PC-9 (cell line): ENCODE measurements at regions not wholly inside any gene's neighbourhood (a gene's known extent, or its start where the extent isn't known, plus 50 kb on each side); places are given as distances from the start of the nearest gene placed in this dataset.

Experiments used
- BruUV-seq: library from RNA; stranded (reverse); fragments of 400-500 nt; replicated peaks from 2 replicates; lab custom pipeline; 2021; lab: Mats Ljungman, UMichigan
- CTCF ChIA-PET: fragments of 300-600 bp; sonication (Branson Sonifier 250); formaldehyde crosslinking; loops from one replicate; lab custom pipeline; 2022; ENCODE audit warnings: antibody characterized with exemption; lab: Charles Lee
- POLR2A ChIA-PET: fragments of 300-600 bp; sonication (Branson Sonifier 250); formaldehyde crosslinking; loops from one replicate; lab custom pipeline; 2022; ENCODE audit warnings: antibody characterized with exemption; ENCODE audit not compliant: unreplicated experiment; lab: Charles Lee
- DNase-seq, 2 experiments: peaks; one replicate each; pipeline versions ENCODE4 v3.0.0 to v3.0.0-alpha.2; 2015 to 2022; ENCODE audit warnings: mixed read lengths in 1 of 2
- H2AFZ ChIP-seq: fragments of 200-600 bp; sonication (generic); 2 replicates; pipeline ENCODE4 v1.8.1; 2017; ENCODE audit warnings: antibody characterized with exemption
- H3F3A ChIP-seq: fragments of 200-600 bp; sonication (generic); 2 replicates; pipeline ENCODE4 v1.8.1; 2017; ENCODE audit warnings: antibody characterized with exemption, mild to moderate bottlenecking, low read depth; ENCODE audit not compliant: insufficient read depth
- H3K27ac ChIP-seq: fragments of 200-600 bp; sonication (generic); 2 replicates; pipeline ENCODE4 v1.6.1; 2016; ENCODE audit warnings: mixed run types
- H3K27me3 ChIP-seq: fragments of 200-600 bp; sonication (generic); 2 replicates; pipeline ENCODE4 v1.6.1; 2016; ENCODE audit warnings: low read depth, mixed run types; ENCODE audit not compliant: insufficient read depth
- H3K36me3 ChIP-seq: fragments of 200-600 bp; sonication (generic); 2 replicates; pipeline ENCODE4 v1.6.1; 2016; ENCODE audit warnings: low read depth, mixed run types
- H3K4me1 ChIP-seq: fragments of 200-600 bp; sonication (generic); replicated peaks from 2 replicates; pipeline ENCODE4 v1.6.1; 2016; ENCODE audit warnings: mixed run types; ENCODE audit not compliant: insufficient read depth
- H3K4me2 ChIP-seq: fragments of 200-600 bp; sonication (generic); 2 replicates; pipeline ENCODE4 v1.6.1; 2017; ENCODE audit warnings: mixed run types
- H3K4me3 ChIP-seq: fragments of 200-600 bp; sonication (generic); 2 replicates; pipeline ENCODE4 v1.6.1; 2016; ENCODE audit warnings: mixed run types
- H3K79me2 ChIP-seq: fragments of 200-600 bp; sonication (generic); 2 replicates; pipeline ENCODE4 v1.6.1; 2017; ENCODE audit warnings: low read depth, mixed run types
- H3K9me2 ChIP-seq: fragments of 200-600 bp; sonication (generic); 2 replicates; pipeline ENCODE4 v1.8.1; 2017; ENCODE audit warnings: mild to moderate bottlenecking; ENCODE audit not compliant: insufficient read depth
- H3K9me3 ChIP-seq: fragments of 200-600 bp; sonication (generic); 2 replicates; pipeline ENCODE4 v1.8.1; 2016; ENCODE audit warnings: low read depth; ENCODE audit not compliant: insufficient read depth
- H4K20me1 ChIP-seq: fragments of 200-600 bp; sonication (generic); 2 replicates; pipeline ENCODE4 v1.8.1; 2017; ENCODE audit not compliant: insufficient read depth
- EZH2 ChIP-seq: fragments of 200-600 bp; sonication (generic); IDR thresholded peaks from 2 replicates; pipeline ENCODE4 v1.8.0; 2017; ENCODE audit warnings: antibody characterized with exemption, low read depth
- intact Hi-C: fragments of 100-400 bp; cut with micrococcal nuclease; formaldehyde crosslinking; loops from one replicate; pipeline ENCODE4 v1.10.0; 2022; ENCODE audit not compliant: unreplicated experiment
- TF ChIP-seq, protein P1 (sequence below): fragments of 200-600 bp; sonication (generic); conservative IDR thresholded peaks from 2 replicates; pipeline ENCODE4 v1.6.1; 2017; ENCODE audit warnings: mixed run types, antibody characterized with exemption, mild to moderate bottlenecking, moderate library complexity

DNA sequence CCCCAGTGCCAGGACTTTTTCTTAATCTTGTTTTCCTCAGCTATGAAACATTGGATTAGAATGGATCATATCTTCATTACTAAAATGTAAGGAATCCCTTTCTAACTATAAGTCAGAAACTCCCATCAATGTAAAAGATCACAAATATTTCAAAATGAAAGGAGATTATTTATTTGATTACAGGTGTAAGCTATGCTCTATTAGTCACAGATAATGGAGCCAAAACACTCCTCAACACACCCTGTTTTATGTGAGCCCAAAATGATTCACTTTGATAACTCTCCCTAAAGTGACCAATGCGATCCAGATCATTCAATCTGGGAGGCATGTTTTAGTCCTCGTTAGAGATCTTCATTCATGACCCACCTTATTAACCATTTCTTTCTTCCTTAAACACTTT, 566.7 kb upstream of the TENM3 start:
- Histone ChIP-seq H3K9me2 (no peaks in the 10 kb centered on the region), H3K36me3 (no peaks in the 10 kb centered on the region), H3F3A (no peaks in the 10 kb centered on the region), H3K4me3 (no peak overlapping the region), H3K4me1 (no peaks in the 10 kb centered on the region), H3K79me2 (no peaks in the 10 kb centered on the region), H2AFZ (no peak overlapping the region), H3K9me3 (no peaks in the 10 kb centered on the region), H4K20me1 (no peaks in the 10 kb centered on the region), H3K27me3 (no peaks in the 10 kb centered on the region), H3K27ac (no peak overlapping the region), H3K4me2 (no peak overlapping the region)
- no peak for DNase-seq
- CTCF ChIA-PET: no interaction called here
- TF ChIP-seq EZH2: no peak
- TF ChIP-seq, protein P1, sequence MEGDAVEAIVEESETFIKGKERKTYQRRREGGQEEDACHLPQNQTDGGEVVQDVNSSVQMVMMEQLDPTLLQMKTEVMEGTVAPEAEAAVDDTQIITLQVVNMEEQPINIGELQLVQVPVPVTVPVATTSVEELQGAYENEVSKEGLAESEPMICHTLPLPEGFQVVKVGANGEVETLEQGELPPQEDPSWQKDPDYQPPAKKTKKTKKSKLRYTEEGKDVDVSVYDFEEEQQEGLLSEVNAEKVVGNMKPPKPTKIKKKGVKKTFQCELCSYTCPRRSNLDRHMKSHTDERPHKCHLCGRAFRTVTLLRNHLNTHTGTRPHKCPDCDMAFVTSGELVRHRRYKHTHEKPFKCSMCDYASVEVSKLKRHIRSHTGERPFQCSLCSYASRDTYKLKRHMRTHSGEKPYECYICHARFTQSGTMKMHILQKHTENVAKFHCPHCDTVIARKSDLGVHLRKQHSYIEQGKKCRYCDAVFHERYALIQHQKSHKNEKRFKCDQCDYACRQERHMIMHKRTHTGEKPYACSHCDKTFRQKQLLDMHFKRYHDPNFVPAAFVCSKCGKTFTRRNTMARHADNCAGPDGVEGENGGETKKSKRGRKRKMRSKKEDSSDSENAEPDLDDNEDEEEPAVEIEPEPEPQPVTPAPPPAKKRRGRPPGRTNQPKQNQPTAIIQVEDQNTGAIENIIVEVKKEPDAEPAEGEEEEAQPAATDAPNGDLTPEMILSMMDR: no peak
- no TSS peak for BruUV-seq
- intact Hi-C loops: no loop called here
- POLR2A ChIA-PET: no interaction called here

DNA sequence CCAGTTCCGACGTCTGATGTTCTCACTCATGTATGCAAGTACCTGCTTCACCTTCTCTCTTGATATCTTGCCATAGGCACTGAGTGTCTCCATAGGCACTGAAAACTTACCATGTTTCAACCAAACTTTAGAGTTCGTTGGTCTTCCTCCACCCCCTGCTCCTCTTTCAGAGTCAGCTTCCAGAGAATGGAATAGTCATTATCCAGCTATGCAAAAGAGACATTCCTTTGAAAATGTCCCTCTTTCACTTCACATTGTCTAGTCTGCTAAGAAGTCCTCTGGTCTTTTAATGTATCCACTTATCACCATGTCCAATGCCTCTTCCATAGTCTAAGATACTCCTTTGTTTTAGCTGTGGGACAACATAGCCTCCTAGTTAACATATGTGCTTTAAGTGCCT, 566.0 kb upstream of the TENM3 start:
- POLR2A ChIA-PET: no interaction called here
- Histone ChIP-seq H3K36me3 (no peaks in the 10 kb centered on the region), H2AFZ (no peak overlapping the region), H3K4me1 (no peaks in the 10 kb centered on the region), H3K27ac (no peak overlapping the region), H3K79me2 (no peaks in the 10 kb centered on the region), H3K9me3 (no peaks in the 10 kb centered on the region), H3K9me2 (no peaks in the 10 kb centered on the region), H3K4me2 (no peak overlapping the region), H3F3A (no peaks in the 10 kb centered on the region), H3K27me3 (no peaks in the 10 kb centered on the region), H4K20me1 (no peaks in the 10 kb centered on the region), H3K4me3 (no peak overlapping the region)
- BruUV-seq: no TSS peak
- no peak for DNase-seq
- intact Hi-C loops: no loop called here
- TF ChIP-seq EZH2: no peak
- TF ChIP-seq, protein P1: no peak
- CTCF ChIA-PET: no interaction called here

DNA sequence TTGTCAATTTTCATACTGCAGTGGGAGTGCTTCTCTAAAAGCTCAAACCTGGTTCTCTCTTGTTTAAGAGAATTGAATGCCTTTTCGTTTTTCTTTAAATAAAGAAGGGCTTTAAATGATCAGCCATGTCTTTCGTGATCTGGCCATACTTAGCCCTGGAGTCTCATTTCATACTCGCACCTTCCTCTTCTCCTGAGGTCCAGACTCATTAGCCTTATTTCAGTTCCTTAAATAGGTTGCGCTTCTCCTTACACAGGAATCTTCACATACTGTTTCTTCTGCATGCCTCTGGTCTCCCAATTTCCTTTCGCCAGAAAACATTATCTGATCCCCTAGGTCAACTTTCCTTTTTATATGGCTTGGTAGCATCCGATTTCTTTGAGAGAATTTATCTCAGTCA, 565.6 kb upstream of the TENM3 start:
- no peak overlapping the region for H2AFZ ChIP-seq
- no peak overlapping the region for H3K4me3 ChIP-seq
- no peaks in the 10 kb centered on the region for H3K36me3 ChIP-seq
- no peak for DNase-seq
- no peaks in the 10 kb centered on the region for H3F3A ChIP-seq
- TF ChIP-seq, protein P1: no peak
- TF ChIP-seq EZH2: no peak
- no peak overlapping the region for H3K4me2 ChIP-seq
- ChIA-PET CTCF (no interaction called here), POLR2A (no interaction called here)
- no peaks in the 10 kb centered on the region for H3K9me2 ChIP-seq
- H3K27ac ChIP-seq: no peak overlapping the region
- intact Hi-C loops: no loop called here
- H4K20me1 ChIP-seq: no peaks in the 10 kb centered on the region
- H3K9me3 ChIP-seq: no peaks in the 10 kb centered on the region
- H3K79me2 ChIP-seq: no peaks in the 10 kb centered on the region
- no peaks in the 10 kb centered on the region for H3K27me3 ChIP-seq
- BruUV-seq: no TSS peak
- no peaks in the 10 kb centered on the region for H3K4me1 ChIP-seq
